ENCODE measurements at regions not wholly inside any gene's neighbourhood (a gene's known extent, or its start where the extent isn't known, plus 50 kb on each side); places are given as distances from the start of the nearest gene placed in this dataset.

DNA sequence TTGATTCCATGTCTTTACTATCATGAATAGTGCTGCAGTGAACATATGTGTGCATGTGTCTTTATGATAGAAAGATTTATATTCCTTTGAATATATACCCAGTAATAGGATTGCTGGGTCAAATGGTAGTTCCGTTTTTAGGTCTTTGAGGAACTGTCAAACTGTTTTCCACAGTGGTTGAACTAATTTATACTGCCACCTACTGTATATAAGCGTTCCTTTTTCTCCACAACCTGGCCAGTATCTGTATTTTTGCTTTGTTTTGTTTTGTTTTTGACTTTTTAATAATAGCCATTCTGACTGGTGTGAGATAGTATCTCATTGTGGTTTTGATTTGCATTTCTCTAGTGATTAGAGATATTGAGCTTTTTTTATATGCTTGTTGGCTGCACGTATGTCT lies 641.6 kb downstream of the SUCLG1 start (continued):
- no peak for TF ChIP-seq HOXA7 (CRISPR knock-in tag; IDR thresholded peaks at IDR 0.05; ENCODE audit: borderline replicate concordance)

DNA sequence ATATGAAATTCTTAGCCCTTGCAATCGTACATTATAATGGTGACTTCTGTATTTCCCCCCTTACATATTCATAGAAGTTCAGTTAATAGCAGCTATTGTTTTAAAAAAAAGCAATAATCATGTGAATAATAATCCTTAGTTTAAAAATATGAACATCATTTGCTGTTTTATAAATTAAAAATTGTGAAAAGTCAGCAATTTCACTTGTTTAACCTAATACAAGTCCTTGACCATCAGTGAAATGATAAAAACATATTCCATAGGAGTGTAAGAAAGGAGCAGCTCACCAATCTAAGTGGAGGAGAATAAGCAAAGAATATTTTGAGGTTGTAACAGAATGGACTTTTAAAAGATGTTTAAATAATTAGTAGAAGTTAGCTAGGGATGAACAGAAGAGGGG lies 650.2 kb downstream of the SUCLG1 start:
- POLR2A ChIA-PET = no interaction called here

DNA sequence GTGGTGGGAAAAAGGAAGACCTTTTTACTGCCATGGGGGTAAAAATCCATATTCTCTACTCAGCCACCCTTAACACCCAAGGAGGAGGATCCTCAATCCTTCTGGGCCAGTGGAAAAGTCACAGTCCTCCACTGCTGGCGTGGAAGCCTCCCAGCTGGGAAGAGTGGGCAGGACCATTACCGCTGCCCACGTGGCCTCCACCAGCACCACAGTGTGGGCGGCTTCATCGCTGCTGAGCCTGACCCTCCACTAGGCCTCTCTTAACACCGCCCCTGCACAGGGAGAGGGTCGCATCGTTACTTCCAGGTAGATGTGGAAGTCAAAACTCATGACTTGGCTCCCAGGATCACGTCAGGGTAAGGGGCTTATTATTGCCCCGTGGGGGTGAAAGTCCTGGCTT lies 656.5 kb downstream of the SUCLG1 start:
- TF ChIP-seq ZNF19 (tag by site-specific recombination; IDR thresholded peaks at IDR 0.05; ENCODE audit: low read depth) (no peak), ZSCAN4 (tag by site-specific recombination; IDR thresholded peaks at IDR 0.05) (no peak), SP2 (tag by site-specific recombination; IDR thresholded peaks at IDR 0.05) (no peak), ZBTB7A (tag by site-specific recombination; IDR thresholded peaks at IDR 0.05; ENCODE audit: low read depth) (no peak), ZSCAN16 (tag by site-specific recombination; IDR thresholded peaks at IDR 0.05) (no peak), ZFP37 (tag by site-specific recombination; IDR thresholded peaks at IDR 0.05) (no peak), ZNF132 (tag by site-specific recombination; IDR thresholded peaks at IDR 0.05; ENCODE audit: borderline replicate concordance) (no peak), HOXD13 (CRISPR knock-in tag; IDR thresholded peaks at IDR 0.05; ENCODE audit: borderline replicate concordance) (no peak), ZNF155 (tag by site-specific recombination; IDR thresholded peaks at IDR 0.05) (no peak), IKZF3 (tag by site-specific recombination; IDR thresholded peaks at IDR 0.05) (no peak), WT1 (tag by site-specific recombination; IDR thresholded peaks at IDR 0.05) (no peak), ZNF112 (tag by site-specific recombination; IDR thresholded peaks at IDR 0.05) (no peak), ZNF266 (tag by site-specific recombination; IDR thresholded peaks at IDR 0.05; ENCODE audit: low read depth) (no peak), ZNF423 (tag by site-specific recombination; IDR thresholded peaks at IDR 0.05) (no peak), ZNF785 (tag by site-specific recombination; IDR thresholded peaks at IDR 0.05) (no peak), ZNF792 (tag by site-specific recombination; IDR thresholded peaks at IDR 0.05) (no peak), ZNF629 (tag by site-specific recombination; IDR thresholded peaks at IDR 0.05) (no peak), SCRT2 (tag by site-specific recombination; IDR thresholded peaks at IDR 0.05) (no peak), ZNF561 (tag by site-specific recombination; IDR thresholded peaks at IDR 0.05; ENCODE audit: borderline replicate concordance) (no peak)
- ChIA-PET CTCF (no interaction called here), POLR2A (no interaction called here)
- Histone ChIP-seq H3K4me1 (ENCODE audit: control insufficient read depth, insufficient read depth, low read length) (no peaks in the 10 kb centered on the region), H3K36me3 (ENCODE audit: control insufficient read depth in 2 of 2, insufficient read depth in 1 of 2, low read length in 2 of 2) (no peaks in the 10 kb centered on the region), H3K27ac (ENCODE audit: extremely low read depth, low read depth, low read length) (no peak overlapping the region), H3K9me3 (ENCODE audit: control insufficient read depth, insufficient read depth, low read depth, low read length) (no peaks in the 10 kb centered on the region), H3K4me3 (ENCODE audit: low read depth, low read length) (no peak overlapping the region)

More for the DNA sequence above, 650.2 kb downstream of the SUCLG1 start:
- no peak for TF ChIP-seq ZNF248 (tag by site-specific recombination; IDR thresholded peaks at IDR 0.05)
- TF ChIP-seq KLF9 (tag by site-specific recombination; IDR thresholded peaks at IDR 0.05; ENCODE audit: low read depth) = no peak
- no peak for TF ChIP-seq ZNF24 (tag by site-specific recombination; IDR thresholded peaks at IDR 0.05)
- TF ChIP-seq ZNF416 (tag by site-specific recombination; IDR thresholded peaks at IDR 0.05) = no peak
- TF ChIP-seq GLI4 (tag by site-specific recombination; IDR thresholded peaks at IDR 0.05) = no peak
- no peak for TF ChIP-seq ZNF664 (tag by site-specific recombination; IDR thresholded peaks at IDR 0.05)
- no peak for TF ChIP-seq SP2 (tag by site-specific recombination; IDR thresholded peaks at IDR 0.05)
- TF ChIP-seq ZNF19 (tag by site-specific recombination; IDR thresholded peaks at IDR 0.05; ENCODE audit: low read depth) = no peak
- TF ChIP-seq ZNF639 (tag by site-specific recombination; IDR thresholded peaks at IDR 0.05) = no peak
- TF ChIP-seq, protein P1, sequence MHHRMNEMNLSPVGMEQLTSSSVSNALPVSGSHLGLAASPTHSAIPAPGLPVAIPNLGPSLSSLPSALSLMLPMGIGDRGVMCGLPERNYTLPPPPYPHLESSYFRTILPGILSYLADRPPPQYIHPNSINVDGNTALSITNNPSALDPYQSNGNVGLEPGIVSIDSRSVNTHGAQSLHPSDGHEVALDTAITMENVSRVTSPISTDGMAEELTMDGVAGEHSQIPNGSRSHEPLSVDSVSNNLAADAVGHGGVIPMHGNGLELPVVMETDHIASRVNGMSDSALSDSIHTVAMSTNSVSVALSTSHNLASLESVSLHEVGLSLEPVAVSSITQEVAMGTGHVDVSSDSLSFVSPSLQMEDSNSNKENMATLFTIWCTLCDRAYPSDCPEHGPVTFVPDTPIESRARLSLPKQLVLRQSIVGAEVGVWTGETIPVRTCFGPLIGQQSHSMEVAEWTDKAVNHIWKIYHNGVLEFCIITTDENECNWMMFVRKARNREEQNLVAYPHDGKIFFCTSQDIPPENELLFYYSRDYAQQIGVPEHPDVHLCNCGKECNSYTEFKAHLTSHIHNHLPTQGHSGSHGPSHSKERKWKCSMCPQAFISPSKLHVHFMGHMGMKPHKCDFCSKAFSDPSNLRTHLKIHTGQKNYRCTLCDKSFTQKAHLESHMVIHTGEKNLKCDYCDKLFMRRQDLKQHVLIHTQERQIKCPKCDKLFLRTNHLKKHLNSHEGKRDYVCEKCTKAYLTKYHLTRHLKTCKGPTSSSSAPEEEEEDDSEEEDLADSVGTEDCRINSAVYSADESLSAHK (tag by site-specific recombination; IDR thresholded peaks at IDR 0.05) = no peak
- TF ChIP-seq ZNF335 (tag by site-specific recombination; conservative IDR thresholded peaks at IDR 0.05) = no peak
- Histone ChIP-seq H3K9me3 (ENCODE audit: control insufficient read depth, insufficient read depth, low read depth, low read length) (no peaks in the 10 kb centered on the region), H3K36me3 (ENCODE audit: control insufficient read depth in 2 of 2, insufficient read depth in 1 of 2, low read length in 2 of 2) (no peaks in the 10 kb centered on the region), H3K4me3 (ENCODE audit: low read depth, low read length) (no peak overlapping the region), H3K27ac (ENCODE audit: extremely low read depth, low read depth, low read length) (no peak overlapping the region), H3K4me1 (ENCODE audit: control insufficient read depth, insufficient read depth, low read length) (no peaks in the 10 kb centered on the region)
- CTCF ChIA-PET = no interaction called here

Data from HEK293 (cell line).